Activated effector memory CD4-positive, alpha-beta T cell treated with anti-CD3 and anti-CD28 coated beads, Interleukin-2, amount 50 U/mL, for 16 hours (primary cell): ENCODE measurements at regions not wholly inside any gene's neighbourhood (a gene's known extent, or its start where the extent isn't known, plus 50 kb on each side); places are given as distances from the start of the nearest gene placed in this dataset.

Experiments
- DNase-seq: peaks from one replicate; pipeline ENCODE4 v3.0.0-alpha.2; 2020

DNA sequence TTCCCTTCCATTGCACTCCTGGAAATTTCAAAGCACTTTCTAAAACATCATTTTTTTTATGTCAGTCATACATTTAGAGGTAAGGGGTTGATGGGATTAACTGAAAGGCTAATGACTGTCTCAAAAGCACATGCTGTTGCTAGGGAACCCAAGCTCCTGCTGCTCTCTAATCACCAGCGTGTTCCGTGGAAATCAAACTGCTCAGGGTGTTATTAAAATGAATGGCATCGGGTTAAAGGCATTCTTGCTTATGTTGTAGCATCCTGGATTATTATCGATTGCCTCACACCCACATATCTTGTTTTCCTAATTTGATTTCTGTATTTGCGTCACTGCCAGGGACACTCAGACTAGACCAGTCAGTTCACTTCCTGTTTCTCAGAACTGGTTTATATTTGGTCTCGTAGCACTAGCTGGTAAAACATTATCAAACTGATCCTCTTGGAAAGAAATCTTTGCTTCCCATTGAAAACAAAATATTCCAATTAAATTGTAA is 216.5 kb upstream of the MKLN1 start:
- DNase-seq, result no peak

DNA sequence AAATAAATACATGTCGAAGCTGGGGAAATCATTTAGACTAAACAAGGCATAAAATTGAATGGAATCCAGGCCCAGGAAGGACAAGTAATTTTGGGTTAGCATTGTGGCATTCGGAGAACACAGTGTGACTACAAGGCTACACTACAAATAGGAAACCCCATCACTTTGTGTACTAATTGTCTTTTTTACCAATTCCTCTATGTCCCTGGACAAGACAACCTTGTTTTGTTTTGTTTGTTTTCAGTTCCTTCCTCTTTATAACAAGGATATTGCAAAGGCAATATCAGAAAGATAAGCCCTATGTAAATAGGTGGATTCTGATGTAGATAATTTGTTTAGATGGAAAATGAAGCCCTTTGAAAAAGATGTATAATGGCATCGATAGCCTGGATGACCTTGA is 215.9 kb upstream of the MKLN1 start:
- no peak for DNase-seq

DNA sequence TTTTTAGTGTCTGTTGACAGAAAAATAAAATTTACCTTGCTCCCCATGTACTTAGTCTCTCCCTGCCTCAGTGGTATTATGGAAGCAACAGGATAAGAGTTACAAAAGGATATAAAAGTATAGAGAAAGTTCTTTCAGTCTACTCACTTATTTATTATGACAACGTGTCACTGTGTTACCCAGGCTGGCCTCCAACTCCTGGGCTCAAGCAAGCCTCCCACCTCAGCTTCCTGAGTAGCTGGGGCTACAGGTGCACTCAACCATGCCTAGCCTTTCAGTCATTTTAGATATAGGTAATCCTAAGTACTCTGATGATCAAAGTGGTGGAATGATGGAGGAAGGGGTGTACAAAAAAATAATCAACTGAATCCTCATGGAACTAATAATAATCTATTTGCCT is 215.2 kb upstream of the MKLN1 start:
- DNase-seq, result no peak

DNA sequence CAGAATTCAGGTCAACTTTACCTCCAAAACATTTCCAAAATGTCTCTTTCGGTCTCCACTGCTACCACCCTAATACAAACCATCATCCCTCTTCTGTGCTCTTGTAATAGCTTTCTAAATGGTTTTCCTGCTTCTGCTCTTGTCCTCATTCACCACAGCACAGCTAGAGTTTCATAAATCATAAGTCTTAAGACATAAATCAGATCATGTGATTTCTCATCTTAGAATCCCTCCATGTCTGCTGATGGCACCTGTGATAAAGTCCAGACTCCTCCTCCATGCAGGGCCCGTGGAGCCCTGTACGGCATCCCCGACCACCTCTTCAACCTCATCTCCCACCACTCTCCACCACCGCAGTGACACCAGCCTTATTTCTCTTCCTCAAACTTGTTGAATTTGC is 212.3 kb upstream of the MKLN1 start:
- no peak for DNase-seq

DNA sequence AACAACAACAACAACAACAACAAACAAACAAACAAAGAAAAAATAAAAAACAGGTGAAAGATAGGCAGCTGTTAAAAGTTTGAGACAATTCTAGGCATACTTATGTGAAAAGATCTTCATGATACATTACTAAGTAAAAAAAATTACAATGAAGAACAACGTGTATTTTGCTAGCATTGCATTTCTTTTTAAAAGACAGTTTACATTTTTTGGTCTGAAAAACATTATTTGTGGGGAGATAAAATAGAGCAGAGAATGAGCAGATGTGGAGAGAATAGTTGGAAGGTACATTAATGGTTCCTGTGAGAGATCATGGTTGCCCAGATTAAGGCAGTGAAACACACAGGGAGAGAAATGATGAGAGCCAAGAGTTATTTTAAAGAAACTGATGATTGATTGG is 210.2 kb upstream of the MKLN1 start:
- no peak for DNase-seq

DNA sequence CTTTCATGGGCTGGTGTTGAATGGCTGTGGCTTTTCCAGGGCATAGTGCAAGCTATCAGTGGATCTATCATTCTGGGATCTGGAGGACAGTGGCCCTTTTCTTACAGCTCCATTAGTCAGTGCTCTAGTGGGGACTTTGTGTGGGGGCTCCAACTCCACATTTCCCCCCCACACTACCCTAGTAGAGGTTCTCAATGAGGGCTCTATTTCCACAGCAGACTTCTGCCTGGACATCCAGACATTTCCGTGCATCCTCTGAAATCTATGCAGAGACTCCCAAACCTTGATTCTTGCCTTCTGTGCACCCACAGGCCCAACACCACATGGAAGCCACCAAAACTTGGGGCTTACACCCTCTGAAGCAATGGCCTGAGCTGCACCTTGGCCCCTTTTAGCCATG is 208.3 kb upstream of the MKLN1 start:
- no peak for DNase-seq

DNA sequence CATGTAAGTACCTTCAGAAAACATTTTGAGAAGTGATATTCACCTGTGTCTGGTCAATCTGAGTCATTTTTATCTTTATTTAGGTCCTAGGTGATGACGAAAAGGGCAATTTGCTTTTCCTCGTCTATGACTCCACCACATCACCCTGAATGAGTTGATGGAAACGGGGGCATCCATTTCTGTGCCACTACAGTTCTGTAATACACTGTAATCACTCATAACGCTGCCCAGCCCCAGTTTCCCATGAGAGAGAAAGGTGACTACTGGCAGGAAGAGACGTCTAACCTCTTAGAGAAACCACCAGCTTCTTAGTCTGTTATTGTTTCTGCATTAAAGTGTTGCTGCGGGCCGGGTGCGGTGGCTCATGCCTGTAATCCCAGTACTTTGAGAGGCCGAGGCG is 205.3 kb upstream of the MKLN1 start:
- no peak for DNase-seq

DNA sequence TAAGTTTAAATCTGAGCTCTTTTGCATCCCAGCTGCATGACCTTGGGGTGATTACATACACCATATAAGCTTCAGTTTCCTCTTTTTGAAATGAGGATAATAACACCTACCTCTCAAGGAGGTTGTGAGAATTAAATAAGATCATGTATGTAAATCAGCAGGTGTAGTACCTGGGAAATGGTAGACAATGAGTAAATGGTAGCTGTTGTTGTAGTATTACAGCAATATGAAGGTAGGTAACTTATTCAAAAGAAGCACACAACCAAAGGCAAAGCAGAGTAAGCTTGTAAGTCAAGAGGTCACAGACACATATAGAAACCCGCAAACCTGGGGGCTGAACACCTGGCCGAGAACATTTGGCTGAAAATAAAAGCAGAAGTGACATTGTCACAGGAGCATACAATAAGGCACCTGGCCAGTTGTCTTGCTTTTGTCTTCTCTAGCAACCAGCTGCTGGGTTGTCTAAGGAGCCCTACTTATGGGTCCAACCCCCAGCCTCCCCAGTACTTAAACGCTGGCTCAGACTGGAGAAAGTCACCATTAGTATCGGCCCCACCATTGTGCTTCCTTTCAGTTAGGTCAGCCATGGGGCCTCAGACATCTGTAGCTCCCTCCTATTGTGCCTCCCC is 203.6 kb upstream of the MKLN1 start:
- no peak for DNase-seq

DNA sequence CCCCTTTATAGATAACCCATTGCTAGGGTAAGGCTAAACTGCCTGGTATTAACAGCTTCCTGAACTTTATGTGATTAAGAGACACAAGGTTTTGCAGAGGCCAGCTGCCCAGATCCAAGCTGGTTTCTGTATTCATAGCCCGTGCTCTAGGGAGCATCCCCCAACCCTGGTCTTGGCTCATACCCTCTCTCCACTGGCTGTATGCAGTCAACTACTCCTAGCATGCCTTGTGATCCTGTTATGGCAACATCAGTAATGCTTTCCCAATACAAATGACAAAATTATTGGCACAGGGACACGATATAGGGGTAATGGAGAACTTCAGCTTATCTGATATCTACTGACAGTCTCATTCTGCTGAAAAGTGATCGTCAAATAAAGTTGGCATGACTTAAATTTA is 202.8 kb upstream of the MKLN1 start:
- no peak for DNase-seq

DNA sequence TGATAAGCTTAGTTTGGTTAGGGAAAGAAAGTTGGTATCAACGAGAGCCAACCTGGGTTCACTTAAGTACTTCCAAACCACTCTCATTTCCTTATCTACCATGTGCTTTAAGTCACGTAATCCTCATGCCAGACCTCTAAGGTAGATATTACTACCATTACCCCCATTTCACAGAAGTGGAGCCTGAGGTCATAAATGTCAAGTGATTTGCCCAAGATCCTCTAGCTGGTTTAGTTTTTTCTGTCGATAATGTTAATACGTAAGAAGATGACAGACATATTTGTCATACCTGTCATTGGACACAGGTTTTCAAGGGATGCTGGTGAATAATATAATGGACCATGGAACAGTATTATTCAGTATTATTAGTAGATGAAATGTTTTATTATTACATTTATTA is 197.4 kb upstream of the MKLN1 start:
- no peak for DNase-seq

DNA sequence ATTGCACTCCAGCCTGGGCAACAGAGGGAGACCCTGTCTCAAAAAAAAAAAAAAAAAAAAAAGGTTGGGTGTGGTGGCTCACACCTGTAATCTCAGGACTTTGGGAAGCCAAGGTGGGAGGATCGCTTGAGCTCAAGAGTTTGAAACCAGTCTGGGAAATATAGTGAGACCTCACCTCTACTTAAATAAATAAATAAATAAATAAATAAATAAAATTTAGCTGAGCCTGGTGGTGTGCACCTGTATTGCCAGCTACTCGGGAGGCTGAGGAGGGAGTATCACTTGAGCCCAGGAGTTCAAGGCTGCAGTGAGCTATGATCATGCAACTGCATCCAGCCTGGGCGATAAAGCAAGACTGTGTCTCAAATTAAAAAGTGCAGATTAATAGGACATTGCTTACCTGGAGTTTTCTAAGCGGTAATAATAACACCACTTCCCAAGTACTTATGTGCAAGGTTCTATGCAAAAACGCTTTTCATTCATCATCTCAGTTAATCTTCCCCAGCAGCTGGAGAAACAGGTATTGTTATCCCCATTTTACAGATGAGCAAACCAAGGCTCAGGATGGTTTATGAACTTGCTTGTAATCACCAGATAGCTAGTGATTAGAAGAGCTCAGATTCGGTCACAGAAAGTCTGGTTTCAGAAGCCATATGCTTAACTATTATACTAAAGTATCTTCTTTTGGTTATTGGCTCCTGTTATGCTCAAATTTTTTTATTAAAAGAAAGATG is 196.5 kb upstream of the MKLN1 start:
- no peak for DNase-seq

DNA sequence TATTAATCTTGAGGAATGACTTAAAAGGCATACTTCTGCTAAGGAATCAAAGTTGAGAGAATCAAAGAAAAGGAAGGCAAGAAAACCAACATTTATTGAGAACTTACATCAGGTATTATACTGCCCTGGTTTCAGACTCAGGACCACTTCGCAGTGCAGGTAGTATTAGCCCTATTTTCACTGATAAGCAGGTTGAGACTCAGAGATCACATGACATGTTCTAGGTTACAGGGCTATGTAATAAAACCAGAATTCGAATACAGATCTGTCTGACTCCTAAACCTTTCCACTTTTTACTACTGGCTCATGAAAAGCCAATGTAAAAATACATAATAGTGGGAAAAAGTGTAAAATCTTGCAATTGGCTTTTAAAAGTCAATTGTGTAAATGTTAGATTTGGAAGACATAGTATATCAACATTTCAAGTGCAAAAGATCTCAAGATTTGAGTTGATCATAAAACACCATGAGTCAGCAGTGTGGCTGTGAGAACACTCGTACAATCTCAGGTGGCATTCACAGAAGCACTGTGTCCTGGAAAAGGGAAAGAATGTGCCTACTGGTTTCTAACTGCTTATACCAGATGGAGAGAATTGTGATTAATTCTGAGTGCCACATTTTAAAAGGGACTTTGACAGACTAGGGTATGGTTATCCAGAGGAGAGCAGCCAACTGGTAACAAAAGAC is 195.8 kb upstream of the MKLN1 start:
- DNase-seq, result no peak

DNA sequence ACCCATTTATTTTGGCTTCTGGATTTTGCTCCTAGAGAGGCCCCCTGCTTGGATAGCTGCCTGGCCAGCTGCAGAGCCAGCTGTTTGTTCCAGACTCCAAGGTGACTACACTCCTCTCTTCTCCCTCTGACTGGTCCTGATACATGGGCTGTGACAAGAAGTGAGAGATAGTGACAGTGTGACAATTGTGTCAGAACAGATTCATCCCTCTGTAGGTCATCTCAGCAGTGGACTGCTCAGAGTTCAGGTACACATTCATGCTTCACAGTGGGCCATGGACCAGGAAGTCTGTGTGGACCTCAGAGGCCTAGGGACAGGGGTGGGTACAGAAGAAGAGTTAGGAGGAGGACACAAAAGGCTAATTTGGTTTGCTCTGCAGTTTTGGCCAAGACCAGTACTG is 188.2 kb upstream of the MKLN1 start:
- no peak for DNase-seq

DNA sequence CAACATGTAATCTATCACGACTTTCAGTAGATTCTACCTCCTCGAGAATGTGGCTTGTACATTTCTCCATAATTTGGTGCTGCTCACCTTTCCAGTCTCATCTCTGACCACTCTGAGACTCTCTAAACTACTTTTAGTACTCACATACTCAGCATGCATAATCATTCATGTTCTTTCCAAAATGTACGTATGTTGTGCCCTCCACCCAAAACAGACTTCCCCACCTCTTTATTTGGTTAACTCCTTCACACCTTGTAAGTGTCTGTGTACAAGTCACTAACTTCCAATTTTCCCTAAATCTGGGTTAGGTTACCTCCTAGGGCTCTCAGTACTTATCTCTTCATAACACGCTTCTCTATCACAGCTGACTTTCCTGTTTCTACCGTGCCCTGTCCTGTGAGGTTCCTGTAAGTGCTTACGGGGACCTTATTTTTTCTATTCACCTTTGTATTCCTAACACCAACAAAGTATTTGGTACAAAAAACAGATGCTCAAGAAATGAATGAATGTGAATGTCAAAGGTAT is 186.2 kb upstream of the MKLN1 start:
- DNase-seq, result no peak

DNA sequence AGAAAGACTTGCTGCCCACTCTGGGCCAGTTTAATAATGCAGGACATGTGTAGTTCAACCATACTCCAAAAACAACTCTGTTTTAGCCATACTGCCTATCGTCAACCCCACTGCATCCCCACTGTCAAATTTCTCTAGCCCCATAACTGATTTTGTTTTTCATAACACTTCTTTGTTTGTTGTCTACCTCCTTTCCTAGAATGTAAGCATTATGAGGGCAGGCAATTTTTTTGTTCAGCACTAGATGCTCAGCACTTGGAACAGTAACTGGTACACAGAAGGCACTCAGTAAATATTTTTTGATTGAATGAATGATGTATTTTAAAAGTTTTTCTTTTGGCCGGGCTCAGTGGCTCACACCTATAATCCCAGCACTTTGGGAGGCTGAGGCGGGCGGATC is 183.8 kb upstream of the MKLN1 start:
- no peak for DNase-seq

DNA sequence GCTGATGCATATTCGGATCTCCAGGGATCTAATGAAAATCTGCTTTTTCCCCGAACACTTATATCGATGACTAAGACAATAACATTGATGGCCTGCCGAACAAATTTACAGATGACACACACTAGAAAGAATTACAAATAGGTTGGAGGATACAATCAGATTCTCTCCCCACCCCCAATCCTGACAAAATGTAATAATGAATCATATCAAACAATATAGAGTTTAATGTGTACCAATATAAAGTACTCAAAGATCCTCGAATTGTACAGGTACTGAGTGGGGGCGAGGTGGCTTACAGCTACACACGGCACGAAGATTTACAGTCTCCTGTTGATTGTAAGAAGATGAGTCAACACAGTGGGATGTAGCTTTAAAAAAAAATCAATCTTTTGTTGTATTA is 182.7 kb upstream of the MKLN1 start:
- DNase-seq, result no peak

DNA sequence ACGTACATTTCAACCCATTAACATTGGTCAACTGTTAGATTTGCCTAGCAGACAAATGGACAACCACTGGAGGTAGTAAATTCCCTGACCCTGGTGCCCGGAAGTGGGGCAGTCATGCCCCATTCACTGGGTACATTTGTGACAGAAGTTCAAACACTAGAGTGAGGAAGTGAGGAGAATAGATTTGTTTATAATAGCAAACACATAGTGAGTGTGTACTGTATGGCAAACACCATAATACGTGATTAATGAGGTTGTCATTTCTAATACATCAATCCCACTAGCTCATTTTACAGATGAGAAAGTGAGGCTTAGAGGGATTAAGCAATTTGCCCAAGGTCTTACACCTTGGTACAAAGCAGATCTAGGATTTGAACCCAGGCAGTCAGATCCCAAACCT is 181.9 kb upstream of the MKLN1 start:
- DNase-seq, result no peak

DNA sequence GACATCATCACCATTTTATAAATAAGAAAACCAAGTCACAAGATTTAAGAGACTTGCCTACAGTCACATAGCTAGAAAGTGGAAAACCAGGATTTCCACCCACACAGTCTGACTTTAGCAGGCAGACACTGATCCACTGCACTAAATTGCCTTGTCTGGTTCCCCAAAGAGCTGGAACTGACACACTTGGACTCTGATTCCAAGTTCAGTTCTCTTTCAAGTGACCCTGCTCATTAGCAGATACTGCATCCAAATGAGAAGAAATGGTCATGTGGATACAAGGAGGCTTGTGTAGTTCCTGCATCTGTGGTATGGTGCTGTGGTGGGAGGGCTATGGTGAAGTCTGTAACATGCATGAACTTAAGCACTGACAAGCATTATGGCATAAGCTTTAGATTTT is 180.1 kb upstream of the MKLN1 start:
- DNase-seq, result no peak

DNA sequence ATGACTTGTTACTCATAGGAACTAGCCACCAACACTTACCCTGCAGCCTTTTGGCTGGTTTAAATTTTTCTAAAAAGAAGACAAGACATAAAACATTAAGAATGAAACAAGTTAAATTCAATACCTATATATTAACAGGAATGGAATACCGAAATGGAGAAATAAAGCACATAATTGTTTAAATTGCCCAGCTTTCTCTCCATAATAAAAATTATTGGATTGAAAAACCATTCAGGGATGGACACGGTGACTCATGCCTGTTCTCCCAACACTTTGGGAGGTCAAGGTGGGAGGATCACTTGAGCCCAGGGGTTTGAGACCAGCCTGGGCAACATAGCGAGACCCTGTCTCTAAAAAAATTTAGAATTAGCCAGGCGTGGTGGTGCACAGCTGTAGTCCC is 179.4 kb upstream of the MKLN1 start:
- DNase-seq, result no peak

DNA sequence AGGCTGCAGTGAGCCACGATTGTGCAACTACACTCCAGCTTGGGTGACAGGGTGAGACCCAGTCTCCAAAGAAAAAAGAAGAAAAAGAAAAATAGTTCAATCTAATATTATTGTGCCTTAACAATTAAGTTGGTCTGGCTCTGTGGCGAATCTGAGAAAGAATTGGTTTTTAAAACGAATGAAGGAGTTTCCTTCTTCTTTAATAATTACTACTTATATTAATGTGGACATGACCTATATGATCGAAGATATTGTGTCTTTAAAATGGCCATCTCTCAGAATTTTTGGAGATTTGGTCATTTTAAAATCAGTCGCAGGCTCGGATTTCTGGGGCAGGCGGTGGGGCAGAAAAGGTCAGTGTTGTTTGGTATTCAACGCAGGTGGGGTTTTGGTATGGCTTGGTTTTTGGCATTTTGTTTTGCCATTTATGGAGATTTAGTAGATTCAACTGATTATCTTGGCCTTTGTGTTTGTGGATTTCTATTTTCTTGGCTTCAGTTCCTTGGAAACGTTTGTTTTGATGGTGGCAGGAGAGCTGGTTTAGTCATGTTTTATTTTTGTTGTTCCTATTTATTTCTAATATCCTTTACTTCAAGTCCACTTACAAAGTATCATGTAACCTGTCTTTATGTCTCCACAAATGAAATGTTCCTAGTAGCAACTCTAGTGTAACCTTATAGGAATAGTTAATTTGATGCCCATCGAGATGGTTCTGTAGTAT is 178.8 kb upstream of the MKLN1 start:
- DNase-seq, result no peak

DNA sequence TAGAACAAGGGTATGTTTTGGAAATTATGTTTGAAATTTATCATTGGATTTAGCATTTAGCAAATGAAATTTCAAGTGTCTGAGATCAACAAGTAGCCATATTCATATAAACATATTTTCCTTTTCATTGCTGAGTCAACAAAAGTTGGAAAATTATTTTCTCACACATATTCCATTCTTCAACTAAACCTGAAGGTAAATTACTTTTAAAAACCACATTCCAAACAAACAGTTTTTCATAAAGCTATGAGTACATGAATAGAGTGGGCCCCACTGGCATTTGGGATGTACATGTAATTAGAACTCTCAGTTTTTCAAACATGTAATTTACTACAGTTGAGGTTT is 178.3 kb upstream of the MKLN1 start:
- no peak for DNase-seq

DNA sequence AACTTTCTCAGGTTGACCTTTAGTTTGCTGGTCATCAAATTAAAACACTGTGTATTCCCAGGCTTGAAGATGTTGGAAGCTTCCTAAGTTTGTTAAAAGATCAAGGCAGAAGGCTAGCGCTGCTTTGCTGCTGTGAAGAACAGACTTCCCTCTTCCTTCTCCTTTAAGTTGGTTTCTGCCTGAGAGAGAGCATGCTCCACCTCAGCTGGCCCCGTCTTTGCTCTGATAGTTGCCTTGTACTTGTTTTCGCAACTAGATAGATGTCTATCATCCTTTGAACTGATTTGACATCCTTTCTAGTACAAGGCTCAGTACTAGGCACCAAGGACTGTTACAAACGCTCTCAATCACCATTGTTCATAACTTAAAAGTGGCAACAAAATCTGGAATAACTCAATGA is 177.8 kb upstream of the MKLN1 start:
- no peak for DNase-seq

DNA sequence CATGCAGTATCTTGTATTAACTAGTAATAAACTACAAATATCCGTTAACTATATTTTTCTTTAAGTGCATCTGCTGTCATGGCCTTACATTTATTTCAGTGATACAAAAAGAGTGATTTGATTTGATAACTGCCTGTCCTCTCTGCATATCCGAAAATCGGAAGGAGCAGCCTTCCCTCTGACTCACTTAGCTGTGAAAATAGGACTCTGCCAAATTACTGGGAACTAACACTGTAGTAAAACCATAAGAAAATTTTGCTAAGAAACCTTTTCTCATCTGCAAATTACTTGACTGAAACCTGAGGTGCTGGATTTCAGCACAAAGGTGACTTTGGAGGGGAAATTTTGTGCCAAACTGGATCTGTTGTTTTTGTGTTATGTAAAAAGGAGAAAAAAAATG is 176.6 kb upstream of the MKLN1 start:
- no peak for DNase-seq

DNA sequence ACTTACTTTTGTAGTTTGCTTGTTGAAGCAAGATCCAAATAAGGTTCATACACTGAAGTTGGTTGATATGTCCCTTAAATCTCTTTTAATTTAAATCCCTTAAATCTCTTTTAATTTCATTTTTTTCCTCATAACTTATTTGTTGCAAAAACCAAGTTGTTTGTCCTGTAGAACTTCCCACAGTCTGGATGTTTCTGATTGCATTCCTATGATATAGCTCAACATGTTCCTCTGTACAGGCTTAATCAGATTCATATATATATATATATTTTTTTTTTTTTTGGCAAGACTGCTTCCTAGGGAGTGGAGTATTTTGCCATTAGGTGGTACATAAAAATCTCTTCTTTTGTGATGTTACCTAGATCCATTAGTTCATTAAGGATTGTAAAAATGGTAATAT is 174.9 kb upstream of the MKLN1 start:
- no peak for DNase-seq
